ENCODE measurements at regions not wholly inside any gene's neighbourhood (a gene's known extent, or its start where the extent isn't known, plus 50 kb on each side); places are given as distances from the start of the nearest gene placed in this dataset.

DNA sequence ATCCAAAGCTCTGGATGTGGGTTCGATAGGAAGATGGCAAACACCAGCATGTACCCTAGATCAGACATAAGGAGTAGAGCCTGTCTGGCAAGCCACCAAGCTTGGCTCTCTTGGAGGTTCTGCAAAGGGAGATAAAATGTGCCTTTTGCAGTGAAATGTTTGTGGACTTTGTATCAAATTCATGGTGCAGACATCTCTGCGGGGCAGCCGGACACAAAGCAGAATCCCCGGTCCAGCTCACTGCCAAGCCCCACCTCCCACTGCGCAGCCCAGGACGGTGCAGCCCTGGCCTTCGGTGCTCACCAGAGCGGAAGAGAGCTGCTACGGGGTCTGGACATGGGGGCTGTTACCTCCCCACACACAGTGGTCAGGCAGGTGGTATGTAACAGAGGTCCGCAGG lies 333.6 kb upstream of the JARID2 start:
- TF ChIP-seq, protein P1, sequence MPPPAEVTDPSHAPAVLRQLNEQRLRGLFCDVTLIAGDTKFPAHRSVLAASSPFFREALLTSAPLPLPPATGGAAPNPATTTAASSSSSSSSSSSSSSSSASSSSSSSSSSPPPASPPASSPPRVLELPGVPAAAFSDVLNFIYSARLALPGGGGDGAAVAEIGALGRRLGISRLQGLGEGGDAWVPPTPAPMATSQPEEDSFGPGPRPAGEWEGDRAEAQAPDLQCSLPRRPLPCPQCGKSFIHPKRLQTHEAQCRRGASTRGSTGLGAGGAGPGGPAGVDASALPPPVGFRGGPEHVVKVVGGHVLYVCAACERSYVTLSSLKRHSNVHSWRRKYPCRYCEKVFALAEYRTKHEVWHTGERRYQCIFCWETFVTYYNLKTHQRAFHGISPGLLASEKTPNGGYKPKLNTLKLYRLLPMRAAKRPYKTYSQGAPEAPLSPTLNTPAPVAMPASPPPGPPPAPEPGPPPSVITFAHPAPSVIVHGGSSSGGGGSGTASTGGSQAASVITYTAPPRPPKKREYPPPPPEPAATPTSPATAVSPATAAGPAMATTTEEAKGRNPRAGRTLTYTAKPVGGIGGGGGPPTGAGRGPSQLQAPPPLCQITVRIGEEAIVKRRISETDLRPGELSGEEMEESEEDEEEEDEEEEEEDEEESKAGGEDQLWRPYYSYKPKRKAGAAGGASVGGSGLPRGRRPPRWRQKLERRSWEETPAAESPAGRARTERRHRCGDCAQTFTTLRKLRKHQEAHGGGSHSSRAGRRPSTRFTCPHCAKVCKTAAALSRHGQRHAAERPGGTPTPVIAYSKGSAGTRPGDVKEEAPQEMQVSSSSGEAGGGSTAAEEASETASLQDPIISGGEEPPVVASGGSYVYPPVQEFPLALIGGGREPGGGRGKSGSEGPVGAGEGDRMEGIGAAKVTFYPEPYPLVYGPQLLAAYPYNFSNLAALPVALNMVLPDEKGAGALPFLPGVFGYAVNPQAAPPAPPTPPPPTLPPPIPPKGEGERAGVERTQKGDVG (CRISPR knock-in tag; IDR thresholded peaks at IDR 0.05) = no peak
- TF ChIP-seq CREB1 (IDR thresholded peaks at IDR 0.05; ENCODE audit: low read depth) = no peak
- TF ChIP-seq TAF1 (IDR thresholded peaks at IDR 0.05; ENCODE audit: borderline replicate concordance, low read depth, low read length) = no peak
- TF ChIP-seq SP1 (IDR thresholded peaks at IDR 0.05; ENCODE audit: low read depth, low read length) = no peak
- TF ChIP-seq YY1 (IDR thresholded peaks at IDR 0.05; ENCODE audit: low read depth, low read length) = no peak
- TF ChIP-seq BRCA1 (IDR thresholded peaks at IDR 0.05; ENCODE audit: low read depth, low read length) = no peak
- TF ChIP-seq, protein P2, sequence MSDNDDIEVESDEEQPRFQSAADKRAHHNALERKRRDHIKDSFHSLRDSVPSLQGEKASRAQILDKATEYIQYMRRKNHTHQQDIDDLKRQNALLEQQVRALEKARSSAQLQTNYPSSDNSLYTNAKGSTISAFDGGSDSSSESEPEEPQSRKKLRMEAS (IDR thresholded peaks at IDR 0.05; ENCODE audit: low read depth, low read length) = no peak

Data from GM12878 (cell line).